Jurkat, Clone E6-1 (cell line): ENCODE measurements at regions not wholly inside any gene's neighbourhood (a gene's known extent, or its start where the extent isn't known, plus 50 kb on each side); places are given as distances from the start of the nearest gene placed in this dataset.
"Not testable (repeated sequence)": the region's sequence is repeated elsewhere in the genome, so short reads cannot be mapped to it uniquely, and the experiment has no call there.

Experiments
- DNase-seq: peaks from one replicate; pipeline ENCODE4 v3.0.0-alpha.2; 2011; ENCODE audit warnings: low read depth, low spot score
- H3K4me3 ChIP-seq: 2 replicates; pipeline ENCODE4 v1.5.1; 2011; ENCODE audit warnings: mild to moderate bottlenecking, low read length, control low read depth, moderate library complexity

DNA sequence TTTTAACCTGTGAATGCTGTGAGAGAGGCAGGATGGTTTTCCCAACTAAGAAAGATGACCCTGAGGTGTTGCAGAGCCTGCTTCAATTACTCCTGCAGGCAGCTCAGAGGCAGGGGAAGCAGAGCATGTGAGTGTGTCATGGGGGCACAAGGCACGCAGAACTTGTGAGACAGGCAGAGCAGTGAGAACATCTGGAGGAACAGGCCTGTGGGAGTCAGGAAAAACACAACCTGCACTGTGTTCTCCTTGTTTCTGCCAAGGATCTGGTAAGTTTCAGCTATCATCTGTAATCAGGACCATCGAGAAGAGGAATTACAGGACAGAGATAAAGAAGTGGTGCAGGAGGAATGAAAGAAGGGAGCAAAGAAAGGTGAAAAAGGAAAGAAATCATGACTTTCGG lies 741.8 kb upstream of the INTU start:
- no peak overlapping the region for H3K4me3 ChIP-seq
- no peak for DNase-seq

DNA sequence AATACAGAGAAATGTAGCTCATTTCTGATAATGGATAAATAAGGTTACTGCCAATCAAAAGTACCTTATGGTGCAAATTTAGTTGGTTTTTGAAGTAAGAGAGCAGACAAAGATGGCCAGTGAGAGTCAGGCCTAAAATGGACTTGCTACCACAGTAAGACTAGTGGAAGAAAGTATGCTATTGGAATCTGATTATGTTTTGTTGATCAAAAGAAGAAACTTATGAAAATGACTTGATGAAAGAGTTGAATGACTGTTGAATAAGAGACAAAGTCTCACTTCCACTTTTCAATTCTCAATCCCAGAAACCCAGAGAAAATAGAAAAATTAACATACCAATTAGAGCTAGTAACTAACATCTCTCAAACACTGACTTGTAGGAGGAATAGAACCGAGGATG lies 737.8 kb upstream of the INTU start:
- no peak for DNase-seq
- no peak overlapping the region for H3K4me3 ChIP-seq

DNA sequence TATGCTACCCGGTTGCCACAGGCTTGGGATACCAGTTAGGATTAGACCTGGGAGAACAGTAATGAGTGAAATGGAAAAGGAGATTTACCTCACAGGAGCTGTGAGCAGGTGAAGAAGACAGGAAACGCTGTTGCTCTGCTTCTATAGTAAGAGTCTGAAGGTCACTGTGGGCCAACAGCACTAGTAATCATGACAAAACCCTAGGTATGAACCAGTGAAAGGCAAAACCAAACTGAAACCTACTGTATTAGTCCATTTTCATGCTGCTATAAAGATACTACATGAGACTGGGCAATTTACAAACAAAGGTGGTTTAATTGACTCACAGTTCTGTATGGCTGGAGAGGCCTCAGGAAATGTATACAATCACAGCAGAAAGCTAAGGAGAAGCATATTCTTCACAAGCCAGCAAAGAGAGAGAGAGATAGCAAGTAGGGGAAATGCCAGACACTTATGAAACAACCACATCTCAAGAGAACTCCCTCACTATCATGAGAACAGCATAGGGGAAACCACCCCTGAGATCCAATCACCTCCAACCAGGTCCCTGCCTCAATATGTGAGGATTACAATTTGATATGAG lies 736.7 kb upstream of the INTU start:
- no peak overlapping the region for H3K4me3 ChIP-seq
- DNase-seq: no peak

DNA sequence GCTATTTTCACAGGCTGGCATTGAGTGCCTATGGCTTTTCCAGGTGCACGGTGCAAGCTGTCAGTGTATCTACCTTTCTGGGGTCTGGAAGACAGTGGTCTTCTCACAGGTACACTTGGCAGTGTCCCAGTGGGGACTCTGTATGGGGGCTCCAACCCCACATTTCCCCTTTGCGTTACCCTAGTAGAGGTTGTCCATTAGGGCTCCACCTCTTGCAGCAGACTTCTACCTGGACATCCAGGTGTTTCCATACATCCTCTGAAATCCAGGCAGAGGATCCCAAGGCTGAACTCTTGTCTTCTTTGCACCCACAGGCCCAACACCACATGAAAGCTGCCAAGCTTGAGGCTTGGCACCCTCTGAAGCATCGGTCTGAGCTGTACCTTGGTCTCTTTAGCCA lies 735.7 kb upstream of the INTU start:
- no peak for DNase-seq
- H3K4me3 ChIP-seq: no peak overlapping the region

DNA sequence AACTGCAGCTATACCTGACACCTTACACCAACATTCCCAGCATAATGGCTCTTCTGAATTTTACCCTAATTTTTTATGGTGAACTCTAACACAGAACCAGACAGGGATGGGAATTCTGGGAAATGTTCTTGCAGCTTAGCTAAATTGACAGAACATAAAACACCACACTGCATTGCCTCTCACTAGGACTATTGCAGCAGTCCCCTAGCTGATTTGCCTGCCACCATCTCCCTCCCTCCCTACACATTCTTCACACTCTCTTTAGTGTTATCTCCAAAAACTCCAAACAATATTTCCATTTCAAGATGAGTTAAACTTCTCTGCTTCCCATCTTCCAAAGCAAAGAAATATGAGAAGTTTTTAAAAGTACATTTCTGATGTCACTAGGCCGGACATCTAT lies 733.9 kb upstream of the INTU start:
- no peak overlapping the region for H3K4me3 ChIP-seq
- no peak for DNase-seq

DNA sequence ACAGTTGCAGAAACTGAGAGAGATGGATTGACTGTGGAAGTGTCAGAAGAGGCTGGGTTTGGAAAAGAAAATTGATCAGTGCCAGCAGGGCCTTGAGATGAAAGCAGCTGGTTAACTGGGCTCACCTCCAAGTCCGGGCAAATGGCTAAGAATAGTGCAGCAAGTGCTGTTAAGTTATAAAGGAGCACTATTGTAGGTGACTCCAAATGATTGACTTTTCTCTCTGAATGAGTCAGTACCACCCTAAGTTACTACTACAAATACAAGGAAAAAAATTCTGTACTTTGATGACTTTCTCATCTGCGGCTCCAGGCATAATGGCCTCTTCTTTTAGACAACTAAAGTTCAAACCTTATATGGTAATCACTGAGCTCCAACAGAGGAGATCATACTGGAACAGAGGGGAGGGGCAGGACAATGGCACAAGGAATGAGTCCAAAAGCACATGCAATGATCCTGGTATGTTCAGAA lies 733.4 kb upstream of the INTU start:
- H3K4me3 ChIP-seq: no peak overlapping the region
- DNase-seq: no peak

DNA sequence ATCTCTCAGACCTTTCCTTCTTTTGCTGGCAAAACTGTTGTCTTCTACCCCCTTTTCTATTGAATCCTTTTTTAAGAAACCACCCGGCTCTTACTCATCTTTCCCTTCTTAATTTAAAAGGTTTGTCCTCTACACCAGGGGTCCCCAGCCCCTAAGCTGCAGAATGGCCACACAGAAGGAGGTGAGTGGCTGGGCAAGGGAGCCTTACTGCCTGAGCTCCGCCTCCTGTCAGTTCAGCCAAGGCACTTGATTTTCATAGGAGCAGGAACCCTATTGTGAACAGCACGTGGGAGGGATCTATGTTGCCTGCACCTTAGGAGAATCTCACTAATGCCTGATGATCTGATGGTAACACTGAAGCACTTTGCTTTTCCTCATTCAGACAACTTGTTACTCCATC lies 726.3 kb upstream of the INTU start:
- no peak for DNase-seq
- H3K4me3 ChIP-seq: no peak overlapping the region

DNA sequence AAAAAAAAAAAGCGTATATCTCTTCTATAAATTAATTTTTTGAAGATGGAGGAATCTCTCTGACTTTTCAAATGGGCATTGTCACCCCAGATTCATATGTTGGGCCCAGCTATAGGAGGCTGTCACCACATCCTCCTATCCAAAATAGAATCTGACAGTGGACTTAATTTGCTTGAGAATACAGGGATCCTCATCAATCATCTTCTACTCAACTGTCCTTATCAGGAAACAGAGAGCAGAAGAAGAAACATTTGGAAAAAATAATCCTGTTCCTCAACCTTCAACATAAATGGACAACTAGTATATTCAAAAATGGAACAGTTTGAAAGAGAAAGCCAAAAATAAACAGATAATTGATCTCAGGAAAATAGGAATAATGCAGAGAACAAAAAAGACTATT lies 725.4 kb upstream of the INTU start:
- no peak overlapping the region for H3K4me3 ChIP-seq
- DNase-seq: no peak

DNA sequence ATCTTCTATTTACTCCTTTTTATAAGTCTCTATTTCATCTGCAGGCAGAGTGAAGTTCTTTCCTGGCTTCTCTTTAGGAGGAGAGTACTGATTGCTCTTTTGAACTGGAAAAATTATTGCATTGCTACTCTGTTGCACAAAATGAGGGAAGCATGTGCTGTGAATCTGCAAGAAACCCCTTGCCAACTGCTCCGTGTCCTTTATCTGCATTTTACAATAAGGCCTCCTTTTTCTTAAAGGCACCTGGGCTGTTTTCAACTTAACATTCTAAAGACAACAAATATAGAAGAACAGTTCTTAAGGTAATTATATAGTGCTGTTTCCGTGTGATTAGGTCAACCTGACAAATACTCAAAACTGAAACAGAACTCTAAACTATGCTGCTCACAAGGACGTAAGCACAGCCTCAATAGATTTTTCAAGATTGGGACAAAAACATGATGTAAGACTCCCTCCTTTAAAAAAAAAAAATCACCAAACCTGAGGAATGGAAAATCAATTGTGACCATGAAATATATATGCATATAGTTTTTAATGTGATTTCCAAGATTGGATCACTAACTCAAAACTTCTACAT lies 716.6 kb upstream of the INTU start:
- H3K4me3 ChIP-seq: no peak overlapping the region
- no peak for DNase-seq

DNA sequence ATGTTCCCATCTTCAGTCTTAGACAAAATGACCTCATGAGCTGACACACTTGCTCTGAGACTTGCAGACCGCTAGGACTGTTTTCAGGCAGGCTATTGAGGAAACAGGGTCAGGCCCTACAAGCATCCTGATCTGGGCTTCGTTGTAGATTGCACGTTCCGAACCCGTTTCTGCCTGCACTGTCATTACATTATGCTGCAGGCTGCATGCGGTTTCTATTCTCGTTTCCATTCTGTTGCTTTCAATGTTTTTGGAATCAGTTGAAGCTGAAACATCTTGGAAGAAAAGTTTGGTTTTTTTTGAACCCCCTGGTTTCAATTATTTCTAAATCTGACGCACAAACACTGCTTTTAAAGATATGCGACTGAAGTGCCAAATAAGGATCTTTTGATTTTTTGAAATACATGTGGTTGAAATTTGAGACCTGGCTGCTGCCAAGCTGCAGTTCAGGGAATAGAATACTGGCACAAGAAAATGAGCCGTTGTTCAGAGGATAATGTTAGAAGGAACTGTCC lies 716.1 kb upstream of the INTU start:
- DNase-seq: no peak
- H3K4me3 ChIP-seq: no peak overlapping the region

DNA sequence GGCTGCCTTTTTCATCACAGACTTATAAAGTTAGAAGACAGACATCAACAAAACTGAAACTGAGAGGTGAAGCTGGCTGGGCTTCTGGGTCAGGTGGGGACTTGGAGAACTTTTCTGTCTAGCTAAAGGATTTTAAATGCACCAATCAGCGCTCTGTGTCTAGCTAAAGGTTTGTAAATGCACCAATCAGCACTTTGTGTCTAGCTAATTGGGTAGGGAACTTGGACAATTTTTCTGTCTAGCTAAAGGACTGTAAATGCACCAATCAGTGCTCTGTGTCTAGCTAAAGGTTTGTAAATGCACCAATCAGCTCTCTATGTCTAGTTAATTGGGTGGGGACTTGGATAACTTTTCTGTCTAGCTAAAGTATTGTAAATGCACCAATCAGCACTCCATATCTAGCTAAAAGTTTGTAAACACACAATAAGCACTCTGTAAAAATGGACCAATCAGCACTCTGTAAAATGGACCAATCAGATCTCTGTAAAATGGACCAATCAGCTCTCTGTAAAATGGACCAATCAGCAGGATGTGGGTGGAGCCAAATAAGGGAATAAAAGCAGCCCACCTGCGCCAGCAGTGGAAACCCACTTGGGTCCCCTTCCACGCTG lies 710.3 kb upstream of the INTU start:
- DNase-seq: not testable (repeated sequence)

DNA sequence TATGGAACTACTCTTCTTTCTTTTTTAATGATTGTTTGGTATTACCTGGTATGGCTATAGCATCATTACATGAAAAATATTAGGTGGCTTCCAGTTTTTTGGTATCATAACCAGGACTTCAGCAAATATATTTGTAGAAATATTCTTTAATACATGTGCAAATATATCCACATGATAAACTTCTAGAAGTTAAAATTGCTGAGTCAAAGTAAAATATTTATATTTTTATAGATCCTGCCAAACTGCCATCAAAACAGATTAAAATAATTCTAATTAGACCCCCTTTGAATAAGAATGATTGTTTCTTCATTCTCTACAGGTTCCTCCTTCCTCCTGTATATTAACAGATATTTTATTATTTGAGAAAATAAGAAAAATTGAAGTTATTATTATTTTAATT lies 708.5 kb upstream of the INTU start:
- H3K4me3 ChIP-seq: no peak overlapping the region
- no peak for DNase-seq

More for the DNA sequence above, 710.3 kb upstream of the INTU start:
- H3K4me3 ChIP-seq: not testable (repeated sequence)

DNA sequence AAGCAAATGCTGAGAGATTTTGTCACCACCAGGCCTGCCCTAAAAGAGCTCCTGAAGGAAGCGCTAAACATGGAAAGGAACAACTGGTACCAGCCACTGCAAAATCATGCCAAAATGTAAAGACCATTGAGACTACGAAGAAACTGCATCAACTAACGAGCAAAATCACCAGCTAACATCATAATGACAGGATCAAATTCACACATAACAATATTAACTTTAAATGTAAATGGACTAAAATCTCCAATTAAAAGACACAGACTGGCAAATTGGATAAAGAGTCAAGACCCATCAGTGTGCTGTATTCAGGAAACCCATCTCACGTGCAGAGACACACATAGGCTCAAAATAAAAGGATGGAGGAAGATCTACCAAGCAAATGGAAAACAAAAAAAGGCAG lies 702.7 kb upstream of the INTU start:
- DNase-seq, H3K4me3 ChIP-seq: not testable (repeated sequence)

DNA sequence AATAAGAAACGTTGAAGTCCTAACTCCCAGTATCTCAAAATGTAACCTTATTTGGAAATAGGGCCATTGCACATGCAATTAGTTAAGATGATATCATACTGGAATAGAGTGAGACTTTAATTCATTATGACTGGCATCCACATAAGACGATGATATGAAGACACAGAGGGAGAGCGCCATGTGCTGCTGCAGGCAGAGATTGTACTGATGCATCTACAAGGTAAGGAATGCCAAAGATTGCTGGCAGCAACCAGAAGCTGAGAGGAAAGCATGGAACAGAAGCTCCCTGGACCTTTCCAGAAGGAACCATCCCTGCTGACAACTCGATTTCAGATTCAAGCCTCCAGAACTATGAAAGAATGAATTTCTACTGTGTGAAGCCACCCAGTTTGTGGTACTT lies 697.0 kb upstream of the INTU start:
- H3K4me3 ChIP-seq: no peak overlapping the region
- no peak for DNase-seq

DNA sequence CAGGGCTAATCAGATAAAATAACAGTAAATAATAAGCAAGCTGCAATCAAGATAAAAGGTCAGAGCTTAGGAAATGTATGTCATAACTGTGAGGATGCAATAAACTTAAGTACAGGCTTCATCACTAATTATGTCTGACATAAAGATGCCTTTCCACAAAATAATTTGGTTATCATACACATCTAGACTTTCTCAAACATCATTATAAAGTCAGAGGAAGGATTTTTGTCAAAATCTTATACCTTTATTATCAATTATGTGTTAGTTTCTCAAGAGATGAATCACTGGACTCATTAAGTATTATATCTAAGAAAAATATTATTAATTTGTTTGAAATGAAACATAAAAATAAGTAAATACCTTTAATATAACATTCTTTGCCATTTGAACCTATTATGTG lies 695.4 kb upstream of the INTU start:
- H3K4me3 ChIP-seq: no peak overlapping the region
- DNase-seq: no peak

DNA sequence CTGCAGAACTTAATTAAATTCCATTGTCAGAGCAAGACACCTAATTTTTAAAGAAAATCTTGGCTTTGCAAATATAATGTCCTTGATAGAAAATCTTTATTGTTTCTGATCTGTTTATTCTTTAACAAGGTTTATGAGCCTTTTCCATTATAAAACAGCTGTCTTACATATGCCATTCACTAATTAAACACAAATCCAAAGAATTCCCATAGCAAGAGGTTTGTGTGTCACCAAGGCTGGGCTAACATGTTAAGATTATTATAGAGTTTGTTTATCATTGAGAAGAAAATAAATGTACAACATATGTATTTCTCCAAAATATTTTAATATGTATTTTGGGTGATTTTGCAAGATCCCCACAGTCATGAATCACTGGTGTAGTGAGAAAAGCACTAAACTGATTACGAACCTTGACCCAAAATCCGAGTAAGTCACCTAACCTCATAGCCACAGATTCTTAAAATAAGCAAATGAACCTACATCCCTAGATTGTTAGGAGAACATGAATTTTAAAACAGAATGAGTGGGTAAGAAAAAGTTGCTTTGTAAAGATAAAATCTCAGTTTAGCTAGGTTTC lies 694.8 kb upstream of the INTU start:
- no peak for DNase-seq
- no peak overlapping the region for H3K4me3 ChIP-seq

DNA sequence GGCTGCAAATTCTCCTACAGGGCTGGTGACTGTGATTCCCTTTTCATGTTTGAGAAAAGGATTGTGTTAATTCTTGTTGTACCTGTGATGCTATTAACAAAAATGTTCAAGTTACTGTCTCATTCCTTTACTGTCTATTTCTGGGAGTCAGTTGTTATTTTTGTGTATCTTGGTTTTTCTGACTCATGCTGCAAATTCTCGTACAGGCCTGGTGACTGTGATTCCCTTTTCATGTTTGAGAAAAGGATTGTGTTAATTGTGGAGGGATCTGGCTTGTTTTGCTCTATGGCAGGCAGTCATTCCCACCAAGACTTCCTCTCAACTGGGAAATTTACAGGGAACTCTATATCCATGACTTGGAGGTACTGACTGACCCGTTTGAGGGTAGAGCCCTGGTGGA lies 693.4 kb upstream of the INTU start:
- H3K4me3 ChIP-seq: no peak overlapping the region
- DNase-seq: no peak

DNA sequence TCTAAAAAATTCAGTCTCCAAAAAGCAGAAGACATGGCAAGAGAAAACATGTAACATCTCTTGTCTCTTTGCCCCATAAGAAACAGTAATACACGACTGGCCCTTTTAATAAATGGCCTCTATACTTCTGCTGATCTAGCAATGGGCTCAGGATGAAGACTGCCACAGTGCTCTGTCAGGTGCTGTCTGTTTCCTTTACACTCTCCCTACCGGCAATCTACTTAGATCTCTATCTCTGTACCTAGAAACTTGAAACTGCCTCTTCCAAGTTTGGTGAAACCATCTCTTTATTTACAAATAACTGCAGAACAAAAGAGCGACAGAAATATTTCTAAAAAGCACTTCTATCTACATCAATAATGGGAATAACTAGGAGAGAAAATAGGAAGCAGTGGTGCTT lies 685.2 kb upstream of the INTU start:
- no peak overlapping the region for H3K4me3 ChIP-seq
- no peak for DNase-seq

DNA sequence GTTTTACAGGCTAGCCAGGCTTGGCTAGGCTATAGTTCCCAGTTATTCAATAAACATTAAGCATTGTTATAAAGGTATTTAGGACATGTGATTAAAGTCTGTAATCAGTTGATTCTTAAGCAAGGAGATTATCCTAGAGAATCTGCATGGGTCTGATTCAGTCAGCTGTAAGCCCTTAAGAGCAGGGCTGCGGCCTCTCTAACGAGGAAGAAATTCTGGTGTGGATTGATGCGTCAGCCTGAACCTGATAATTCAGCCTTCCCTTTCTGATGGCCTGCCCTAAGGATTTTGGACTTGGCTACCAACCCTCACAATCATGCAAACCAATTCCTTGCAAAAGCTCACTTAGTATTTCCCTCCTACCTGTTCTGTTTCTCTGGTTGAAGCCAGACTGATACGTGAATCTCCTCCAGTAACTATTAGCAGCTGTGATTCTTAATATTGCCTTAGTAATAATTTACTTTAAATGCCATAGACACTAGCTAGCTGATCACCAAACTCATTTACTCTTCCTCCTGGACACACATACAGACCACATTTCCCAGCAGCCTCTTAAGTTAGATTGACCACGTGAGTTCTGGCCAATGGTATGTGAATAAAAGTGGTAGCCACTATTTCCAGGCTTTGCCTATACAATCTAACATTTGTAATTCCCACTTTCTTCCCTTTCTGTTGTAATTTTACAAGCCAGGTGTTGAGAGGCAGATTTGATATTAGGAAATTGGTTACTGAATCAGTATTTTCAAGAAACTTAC lies 678.0 kb upstream of the INTU start:
- no peak for DNase-seq
- H3K4me3 ChIP-seq: peak overlapping the region; percentile 48
